Uterus (tissue), 3 donors: ENCODE measurements at regions not wholly inside any gene's neighbourhood (a gene's known extent, or its start where the extent isn't known, plus 50 kb on each side); places are given as distances from the start of the nearest gene placed in this dataset.
"Not testable (repeated sequence)": the region's sequence is repeated elsewhere in the genome, so short reads cannot be mapped to it uniquely, and the experiment has no call there.

Source experiments
- DNase-seq, 2 donors: peaks; one replicate each; pipeline ENCODE4 v3.0.0-alpha.2; 2019 to 2020
- H3K27ac ChIP-seq, 2 donors: fragments of 200-600 bp; sonication (generic); 1 replicate in 1 of 2; 2 replicates in 1 of 2; pipeline ENCODE4 v1.5.1; 2016 to 2018
- H3K27me3 ChIP-seq, 2 donors: fragments of 200-600 bp; sonication (generic); one replicate each; pipeline ENCODE4 v1.5.1; 2018 to 2019; ENCODE audit warnings: control low read depth in 1 of 2
- H3K36me3 ChIP-seq, 2 donors: fragments of 200-600 bp; sonication (generic); one replicate each; pipeline ENCODE4 v1.5.1; 2019; ENCODE audit warnings: control low read depth in 1 of 2
- H3K4me1 ChIP-seq, 2 donors: fragments of 200-600 bp; sonication (generic); one replicate each; pipeline ENCODE4 v1.5.1; 2018 to 2019; ENCODE audit warnings: control low read depth in 1 of 2
- H3K4me3 ChIP-seq, 2 donors: fragments of 200-600 bp; sonication (generic); 1 replicate in 1 of 2; 2 replicates in 1 of 2; pipeline ENCODE4 v1.5.1; 2018 to 2019; ENCODE audit warnings: mild to moderate bottlenecking in 1 of 2
- H3K9me3 ChIP-seq, 2 donors: fragments of 200-600 bp; sonication (generic); one replicate each; pipeline ENCODE4 v1.5.1; 2019; ENCODE audit warnings: control low read depth in 1 of 2
- POLR2A ChIP-seq, 2 donors: fragments of 450-650 bp; IDR thresholded peaks; one replicate each; pipeline ENCODE4 v1.6.1; 2016; ENCODE audit warnings: antibody characterized with exemption in 2 of 2, mild to moderate bottlenecking in 1 of 2, moderate library complexity in 1 of 2
- intact Hi-C: fragments of 100-400 bp; cut with DNase I; formaldehyde crosslinking; loops from one replicate; pipeline ENCODE4 v1.15.1; 2023; ENCODE audit warnings: low total_unique reads
- TF ChIP-seq, protein P1 (sequence below), 4 experiments: fragments of 200-600 bp in 2 of 4; fragments of 450-650 bp in 2 of 4; sonication (generic) in 2 of 4; IDR thresholded peaks; one replicate each; pipeline ENCODE4 v1.5.1; 2016 to 2019; ENCODE audit warnings: antibody characterized with exemption in 4 of 4, mild to moderate bottlenecking in 2 of 4, moderate library complexity in 1 of 4
- donor health status: DM: yes; HTN: yes; CAD: no.

DNA sequence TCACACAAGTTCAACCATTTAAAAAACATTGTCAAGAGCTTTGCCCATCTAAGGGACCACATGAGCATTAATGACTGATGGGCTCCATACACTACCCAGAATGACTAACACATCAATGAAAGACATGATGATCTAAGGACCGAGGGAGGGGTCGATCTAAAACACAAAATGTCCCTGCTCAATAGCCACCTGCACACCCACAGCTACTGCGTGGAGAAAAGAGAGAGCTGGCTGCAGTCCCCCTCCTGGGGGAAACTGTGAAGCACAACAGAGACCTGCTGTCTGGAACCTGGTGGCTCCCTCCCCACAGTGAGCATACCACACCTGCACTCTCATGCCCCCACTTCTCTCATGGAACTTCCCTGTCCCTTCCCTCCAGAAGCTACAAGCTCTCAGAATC, 130.1 kb upstream of the ERG start:
- Histone ChIP-seq H3K27me3 (no peaks in the 10 kb centered on the region), H3K4me1 (no peaks in the 10 kb centered on the region), H3K27ac (no peak overlapping the region), H3K9me3 (no peaks in the 10 kb centered on the region), H3K36me3 (no peaks in the 10 kb centered on the region), H3K4me3 (no peak overlapping the region)
- intact Hi-C loops, result no loop called here
- TF ChIP-seq, protein P1, sequence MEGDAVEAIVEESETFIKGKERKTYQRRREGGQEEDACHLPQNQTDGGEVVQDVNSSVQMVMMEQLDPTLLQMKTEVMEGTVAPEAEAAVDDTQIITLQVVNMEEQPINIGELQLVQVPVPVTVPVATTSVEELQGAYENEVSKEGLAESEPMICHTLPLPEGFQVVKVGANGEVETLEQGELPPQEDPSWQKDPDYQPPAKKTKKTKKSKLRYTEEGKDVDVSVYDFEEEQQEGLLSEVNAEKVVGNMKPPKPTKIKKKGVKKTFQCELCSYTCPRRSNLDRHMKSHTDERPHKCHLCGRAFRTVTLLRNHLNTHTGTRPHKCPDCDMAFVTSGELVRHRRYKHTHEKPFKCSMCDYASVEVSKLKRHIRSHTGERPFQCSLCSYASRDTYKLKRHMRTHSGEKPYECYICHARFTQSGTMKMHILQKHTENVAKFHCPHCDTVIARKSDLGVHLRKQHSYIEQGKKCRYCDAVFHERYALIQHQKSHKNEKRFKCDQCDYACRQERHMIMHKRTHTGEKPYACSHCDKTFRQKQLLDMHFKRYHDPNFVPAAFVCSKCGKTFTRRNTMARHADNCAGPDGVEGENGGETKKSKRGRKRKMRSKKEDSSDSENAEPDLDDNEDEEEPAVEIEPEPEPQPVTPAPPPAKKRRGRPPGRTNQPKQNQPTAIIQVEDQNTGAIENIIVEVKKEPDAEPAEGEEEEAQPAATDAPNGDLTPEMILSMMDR (IDR thresholded peaks at IDR 0.05), result no peak
- TF ChIP-seq POLR2A (IDR thresholded peaks at IDR 0.05), result no peak
- no peak for DNase-seq

- Histone ChIP-seq H3K27me3 (no peaks in the 10 kb centered on the region), H3K27ac (no peak overlapping the region), H3K36me3 (no peaks in the 10 kb centered on the region), H3K9me3 (no peaks in the 10 kb centered on the region), H3K4me3 (no peak overlapping the region), H3K4me1 (no peaks in the 10 kb centered on the region)
- TF ChIP-seq, protein P1 (IDR thresholded peaks at IDR 0.05), result no peak
- TF ChIP-seq POLR2A (IDR thresholded peaks at IDR 0.05), result no peak
- intact Hi-C loops, result no loop called here
- no peak for DNase-seq
Measured at GRCh38 chr21:38631206-38631605, 132.9 kb upstream of the ERG start.

GRCh38 chr21:38631676-38632075, 133.4 kb upstream of the ERG start:
- no peak for TF ChIP-seq POLR2A (IDR thresholded peaks at IDR 0.05)
- TF ChIP-seq, protein P1 (IDR thresholded peaks at IDR 0.05), result no peak
- no peak overlapping the region for H3K27ac ChIP-seq
- H3K4me1 ChIP-seq, result no peaks in the 10 kb centered on the region
- intact Hi-C loops, result no loop called here
- no peaks in the 10 kb centered on the region for H3K9me3 ChIP-seq
- DNase-seq, result no peak
- H3K36me3 ChIP-seq, result no peaks in the 10 kb centered on the region
- H3K27me3 ChIP-seq, result no peaks in the 10 kb centered on the region
- no peak overlapping the region for H3K4me3 ChIP-seq

DNA sequence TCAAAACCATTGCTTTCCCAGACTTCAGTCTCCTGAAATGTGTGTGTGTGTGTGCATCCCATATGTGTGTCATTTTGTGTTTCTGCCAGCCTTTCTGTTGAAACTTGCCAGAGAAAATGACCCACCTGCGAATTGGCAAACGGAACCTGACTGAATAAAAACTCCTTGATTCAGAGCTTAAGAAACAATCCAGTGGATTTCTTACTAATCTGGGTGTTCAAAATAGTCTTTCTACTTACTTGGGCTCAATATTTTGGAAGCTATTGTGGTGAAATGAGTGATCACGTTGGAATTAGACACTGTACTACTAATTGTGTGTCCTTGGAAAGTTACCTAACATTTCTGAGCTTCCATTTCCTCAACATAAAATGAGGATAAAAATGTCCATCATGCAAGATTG, 138.9 kb upstream of the ERG start:
- Histone ChIP-seq H3K27ac (no peak overlapping the region), H3K4me1 (no peaks in the 10 kb centered on the region)

DNA sequence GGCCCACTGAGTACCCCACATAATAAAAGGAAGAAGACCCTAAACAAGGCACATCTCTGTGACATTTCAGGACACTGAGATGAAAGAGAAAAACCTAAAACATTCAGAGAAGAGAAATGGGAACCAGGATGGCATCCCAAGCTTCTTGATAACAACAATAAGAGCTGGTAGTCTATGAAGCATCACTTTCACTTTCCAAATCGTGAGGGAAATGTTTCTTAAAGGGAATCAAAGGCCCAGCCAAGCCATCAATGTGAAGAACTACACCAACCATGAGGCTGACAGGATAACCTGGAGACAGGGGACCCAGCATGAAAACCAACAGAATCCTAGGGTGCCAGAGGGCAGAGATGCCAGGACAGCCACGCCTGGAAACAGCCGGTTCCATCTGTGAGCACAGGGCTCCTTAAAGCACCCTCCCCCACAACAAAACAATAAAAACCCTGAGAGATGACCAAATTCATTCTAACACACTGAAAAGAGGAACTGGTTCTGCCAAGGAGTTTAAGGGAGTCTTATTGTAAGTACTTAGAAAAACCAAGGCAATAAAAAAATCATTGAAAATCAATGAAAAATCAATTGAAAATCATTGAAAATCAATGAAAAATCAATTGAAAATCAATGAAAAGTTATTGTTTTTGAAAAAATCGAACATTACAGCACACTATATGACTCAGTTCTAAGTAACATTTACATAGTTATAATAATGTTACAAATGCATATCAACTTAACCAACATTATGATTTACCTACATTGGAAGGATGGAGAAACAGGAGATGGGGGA, 141.5 kb upstream of the ERG start:
- Histone ChIP-seq H3K4me3 (no peak overlapping the region), H3K27ac (no peak overlapping the region), H3K9me3 (no peaks in the 10 kb centered on the region), H3K4me1 (no peaks in the 10 kb centered on the region), H3K36me3 (no peaks in the 10 kb centered on the region), H3K27me3 (no peaks in the 10 kb centered on the region)
- no peak for TF ChIP-seq POLR2A (IDR thresholded peaks at IDR 0.05)
- TF ChIP-seq, protein P1 (IDR thresholded peaks at IDR 0.05), result no peak
- intact Hi-C loops, result no loop called here
- no peak for DNase-seq

More for the DNA sequence above, 138.9 kb upstream of the ERG start:
- no peak overlapping the region for H3K4me3 ChIP-seq
- H3K36me3 ChIP-seq, result no peaks in the 10 kb centered on the region
- no peaks in the 10 kb centered on the region for H3K9me3 ChIP-seq
- no peaks in the 10 kb centered on the region for H3K27me3 ChIP-seq
- intact Hi-C loops, result no loop called here
- TF ChIP-seq POLR2A (IDR thresholded peaks at IDR 0.05), result no peak
- TF ChIP-seq, protein P1 (IDR thresholded peaks at IDR 0.05), result no peak
- DNase-seq, result no peak

- intact Hi-C loops, H3K4me3 ChIP-seq, DNase-seq, H3K4me1 ChIP-seq, H3K27ac ChIP-seq, H3K36me3 ChIP-seq, H3K27me3 ChIP-seq, H3K9me3 ChIP-seq: not testable (repeated sequence)
Measured at GRCh38 chr21:38640355-38640742, 142.1 kb upstream of the ERG start.
